Naive thymus-derived CD4-positive, alpha-beta T cell (primary cell): ENCODE measurements at regions not wholly inside any gene's neighbourhood (a gene's known extent, or its start where the extent isn't known, plus 50 kb on each side); places are given as distances from the start of the nearest gene placed in this dataset.
A peak's percentile ranks its signal among the peaks of the same experiment; 100 is the strongest.

Experiments used
- ATAC-seq: fragments of 150-1000 bp; cut with Tn5 transposase; 2 replicates; pipeline ENCODE4 v1.10.0; 2021; ENCODE audit warnings: mild to moderate bottlenecking, moderate library complexity
- CTCF ChIA-PET: fragments of 350-600 bp; sonication (Branson Sonifier 250); formaldehyde crosslinking; loops from one replicate; lab custom pipeline; 2021; ENCODE audit warnings: antibody characterized with exemption; lab: Charles Lee
- POLR2A ChIA-PET: fragments of 350-600 bp; sonication (Branson Sonifier 250); formaldehyde crosslinking; loops from one replicate; lab custom pipeline; 2021; ENCODE audit warnings: antibody characterized with exemption, inconsistent platforms; lab: Charles Lee
- DNase-seq, 9 donors: peaks; one replicate each; pipeline versions ENCODE4 v3.0.0 to v3.0.0-alpha.2; 2020 to 2022; ENCODE audit warnings: mixed read lengths in 1 of 9
- H3K27ac ChIP-seq: one replicate; pipeline ENCODE4 v1.7.0; 2013; ENCODE audit warnings: mild to moderate bottlenecking, low read depth, low read length, moderate library complexity
- H3K27me3 ChIP-seq, 2 donors: one replicate each; pipeline ENCODE4 v1.7.0; 2013; ENCODE audit warnings: low read length in 2 of 2, mild to moderate bottlenecking in 2 of 2, moderate library complexity in 2 of 2; ENCODE audit not compliant: control insufficient read depth in 2 of 2, insufficient read depth in 2 of 2
- H3K36me3 ChIP-seq, 3 experiments: 1 replicate in 2 of 3; 2 replicates in 1 of 3; pipeline ENCODE4 v1.7.0; 2013; ENCODE audit warnings: low read length in 3 of 3, mild to moderate bottlenecking in 3 of 3, moderate library complexity in 1 of 3; ENCODE audit not compliant: insufficient read depth in 3 of 3, control insufficient read depth in 2 of 3
- H3K4me1 ChIP-seq, 2 donors: one replicate each; pipeline ENCODE4 v1.7.0; 2013; ENCODE audit warnings: low read length in 2 of 2, mild to moderate bottlenecking in 2 of 2, moderate library complexity in 1 of 2; ENCODE audit not compliant: control insufficient read depth in 2 of 2, insufficient read depth in 2 of 2
- H3K4me3 ChIP-seq: 2 replicates; pipeline ENCODE4 v1.7.0; 2013; ENCODE audit warnings: mild to moderate bottlenecking, low read length
- H3K9me3 ChIP-seq, 3 experiments: 1 replicate in 2 of 3; 2 replicates in 1 of 3; pipeline ENCODE4 v1.7.0; 2013; ENCODE audit warnings: low read length in 3 of 3; ENCODE audit not compliant: control insufficient read depth in 2 of 3
- H3K27ac Mint-ChIP-seq, 9 donors: one replicate each; pipeline ENCODE4 v1.8.0; 2020 to 2022; ENCODE audit warnings: mixed read lengths in 9 of 9, mild to moderate bottlenecking in 8 of 9, moderate library complexity in 5 of 9, inconsistent platforms in 2 of 9
- H3K27me3 Mint-ChIP-seq, 5 donors: one replicate each; pipeline ENCODE4 v1.8.0; 2021 to 2022; ENCODE audit warnings: mixed read lengths in 5 of 5, mild to moderate bottlenecking in 1 of 5
- H3K36me3 Mint-ChIP-seq, 5 donors: one replicate each; pipeline ENCODE4 v1.8.0; 2020 to 2022; ENCODE audit warnings: mixed read lengths in 5 of 5, mild to moderate bottlenecking in 3 of 5, inconsistent platforms in 1 of 5
- H3K4me1 Mint-ChIP-seq, 7 donors: one replicate each; pipeline ENCODE4 v1.8.0; 2020 to 2022; ENCODE audit warnings: mixed read lengths in 7 of 7, mild to moderate bottlenecking in 3 of 7, inconsistent platforms in 1 of 7
- H3K4me3 Mint-ChIP-seq, 10 donors: one replicate each; pipeline ENCODE4 v1.8.0; 2020 to 2022; ENCODE audit warnings: mild to moderate bottlenecking in 10 of 10, mixed read lengths in 10 of 10, moderate library complexity in 6 of 10, inconsistent platforms in 2 of 10
- H3K9me3 Mint-ChIP-seq, 11 donors: one replicate each; pipeline ENCODE4 v1.8.0; 2020 to 2022; ENCODE audit warnings: mixed read lengths in 11 of 11, mild to moderate bottlenecking in 4 of 11, inconsistent platforms in 1 of 11, moderate library complexity in 1 of 11
- intact Hi-C, 2 donors: fragments of 100-400 bp; cut with micrococcal nuclease; formaldehyde crosslinking; loops; one replicate each; pipeline ENCODE4 v1.15.1; 2023

- no peak for ATAC-seq
- Mint-ChIP-seq H3K36me3 (peaks cover 0 to 7% (median 4%) of the 10 kb centered on the region in 5 donors), H3K27me3 (peaks cover 66 to 72% (median 67%) of the 10 kb centered on the region in 5 donors), H3K27ac (no peak overlapping the region), H3K4me3 (peak overlapping the region in 2 of 10 donors; percentile 27 to 41), H3K4me1 (peaks cover 0 to 6% (median 2%) of the 10 kb centered on the region in 7 donors), H3K9me3 (peaks cover 0 to 20% (median 10%) of the 10 kb centered on the region in 11 donors)
- no peaks in the 10 kb centered on the region for H3K36me3 ChIP-seq
- no peak for DNase-seq
- intact Hi-C loops: no loop called here
- ChIA-PET CTCF (no interaction called here), POLR2A (no interaction called here)
- H3K9me3 ChIP-seq: peaks cover 0 to 4% (median 0%) of the 10 kb centered on the region in 3 experiments
- no peaks in the 10 kb centered on the region for H3K4me1 ChIP-seq
- H3K27me3 ChIP-seq: peaks cover 0 to 11% of the 10 kb centered on the region in 2 donors
- H3K4me3 ChIP-seq: no peak overlapping the region
- no peak overlapping the region for H3K27ac ChIP-seq
These were observed 51.4 kb upstream of the DAB2IP start for GRCh38 chr9:121599872-121600585.

DNA sequence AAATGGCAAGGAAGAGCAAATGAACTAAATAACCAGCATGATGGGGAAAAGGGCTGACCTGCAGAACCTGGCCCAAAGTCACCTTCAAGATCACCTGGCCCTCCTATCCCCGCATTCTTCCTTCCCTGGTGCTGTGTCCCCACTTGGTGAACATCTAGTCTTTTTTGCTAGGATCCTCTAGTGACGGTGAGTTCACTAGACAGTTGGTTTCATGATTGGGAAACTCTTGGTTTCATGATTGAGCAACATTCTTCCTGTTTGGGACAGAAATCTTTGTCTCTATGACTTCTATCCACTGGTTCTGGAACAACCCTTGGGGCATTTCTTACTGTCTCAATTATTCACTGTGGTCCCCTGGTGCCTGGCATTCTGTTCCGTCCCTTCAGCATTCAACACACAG, 50.2 kb upstream of the DAB2IP start:
- peaks cover 60 to 65% (median 64%) of the 10 kb centered on the region in 5 donors for H3K27me3 Mint-ChIP-seq

More for the DNA sequence above, 50.2 kb upstream of the DAB2IP start:
- ChIA-PET POLR2A (no interaction called here), CTCF (no interaction called here)
- Histone ChIP-seq H3K36me3 (no peaks in the 10 kb centered on the region), H3K27me3 (peaks cover 0 to 11% of the 10 kb centered on the region in 2 donors), H3K9me3 (peaks cover 0 to 4% (median 0%) of the 10 kb centered on the region in 3 experiments), H3K4me1 (no peaks in the 10 kb centered on the region), H3K4me3 (no peak overlapping the region), H3K27ac (no peak overlapping the region)
- peaks cover 0 to 7% (median 4%) of the 10 kb centered on the region in 5 donors for H3K36me3 Mint-ChIP-seq
- DNase-seq: no peak
- H3K4me1 Mint-ChIP-seq: peaks cover 0 to 6% (median 2%) of the 10 kb centered on the region in 7 donors
- peak; percentile 34 for ATAC-seq
- no peak overlapping the region for H3K27ac Mint-ChIP-seq
- peak overlapping the region in 1 of 10 donors; percentile 19 for H3K4me3 Mint-ChIP-seq
- peaks cover 0 to 19% (median 10%) of the 10 kb centered on the region in 11 donors for H3K9me3 Mint-ChIP-seq
- intact Hi-C loops: no loop called here
